Endothelial cell (in vitro differentiated cells): ENCODE measurements at regions not wholly inside any gene's neighbourhood (a gene's known extent, or its start where the extent isn't known, plus 50 kb on each side); places are given as distances from the start of the nearest gene placed in this dataset.

Experiments used
- DNase-seq: peaks from one replicate; pipeline ENCODE4 v3.0.0; 2021; ENCODE audit warnings: low spot score
- H3K27ac Mint-ChIP-seq: one replicate; pipeline ENCODE4 v1.8.0; 2021; ENCODE audit warnings: mixed read lengths, inconsistent platforms; ENCODE audit not compliant: unreplicated experiment
- H3K27me3 Mint-ChIP-seq: one replicate; pipeline ENCODE4 v1.8.0; 2021; ENCODE audit warnings: mild to moderate bottlenecking, moderate library complexity, mixed read lengths, inconsistent platforms; ENCODE audit not compliant: unreplicated experiment
- H3K36me3 Mint-ChIP-seq: one replicate; pipeline ENCODE4 v1.8.0; 2021; ENCODE audit warnings: mild to moderate bottlenecking, low read depth, mixed read lengths, inconsistent platforms; ENCODE audit not compliant: unreplicated experiment
- H3K4me1 Mint-ChIP-seq: one replicate; pipeline ENCODE4 v1.8.0; 2021; ENCODE audit warnings: mild to moderate bottlenecking, mixed read lengths, inconsistent platforms; ENCODE audit not compliant: unreplicated experiment
- H3K4me3 Mint-ChIP-seq: one replicate; pipeline ENCODE4 v1.8.0; 2021; ENCODE audit warnings: mild to moderate bottlenecking, mixed read lengths, inconsistent platforms; ENCODE audit not compliant: unreplicated experiment
- H3K9me3 Mint-ChIP-seq: one replicate; pipeline ENCODE4 v1.8.0; 2021; ENCODE audit warnings: mixed read lengths, inconsistent platforms; ENCODE audit not compliant: unreplicated experiment
- CTCF ChIP-seq: fragments of 200-600 bp; sonication (generic); IDR thresholded peaks from one replicate; pipeline ENCODE4 v1.5.0; 2021; ENCODE audit warnings: antibody characterized with exemption; ENCODE audit not compliant: unreplicated experiment

GRCh38 chr5:112634166-112634565, 103.5 kb upstream of the APC start:
- Mint-ChIP-seq H3K4me1 (no peaks in the 10 kb centered on the region), H3K4me3 (no peak overlapping the region), H3K36me3 (no peaks in the 10 kb centered on the region), H3K9me3 (no peaks in the 10 kb centered on the region), H3K27ac (no peak overlapping the region), H3K27me3 (peaks cover 2% of the 10 kb centered on the region)
- DNase-seq: no peak
- TF ChIP-seq CTCF: no peak

- no peak for TF ChIP-seq CTCF
- no peak for DNase-seq
- H3K4me1 Mint-ChIP-seq: no peaks in the 10 kb centered on the region
- no peaks in the 10 kb centered on the region for H3K36me3 Mint-ChIP-seq
- no peak overlapping the region for H3K4me3 Mint-ChIP-seq
- H3K27me3 Mint-ChIP-seq: peaks cover 2% of the 10 kb centered on the region
- no peak overlapping the region for H3K27ac Mint-ChIP-seq
- no peaks in the 10 kb centered on the region for H3K9me3 Mint-ChIP-seq
These were observed 102.9 kb upstream of the APC start for GRCh38 chr5:112634796-112635195.

DNA sequence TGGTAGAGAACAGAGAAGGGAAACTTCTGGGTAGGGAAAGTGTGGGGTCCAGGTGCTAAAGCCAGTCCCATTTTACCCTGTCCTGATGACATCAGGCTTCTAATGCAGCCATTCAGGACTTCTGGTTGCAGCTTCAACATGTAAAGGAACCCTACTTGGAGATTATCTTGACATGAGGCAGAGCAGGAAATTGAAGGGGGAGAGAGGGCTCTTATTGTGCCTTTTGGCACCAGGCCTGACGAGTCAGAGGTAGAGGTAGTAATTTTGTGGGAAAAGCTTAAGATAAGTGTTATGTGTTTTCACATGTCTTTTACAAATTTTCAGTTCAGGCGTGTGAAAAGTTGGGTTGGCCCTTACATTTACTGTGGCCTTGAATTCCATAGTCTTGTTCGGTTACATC, 102.4 kb upstream of the APC start:
- no peak for DNase-seq
- no peak overlapping the region for H3K4me3 Mint-ChIP-seq
- no peaks in the 10 kb centered on the region for H3K4me1 Mint-ChIP-seq
- no peaks in the 10 kb centered on the region for H3K27me3 Mint-ChIP-seq
- H3K9me3 Mint-ChIP-seq: no peaks in the 10 kb centered on the region
- no peak overlapping the region for H3K27ac Mint-ChIP-seq
- no peaks in the 10 kb centered on the region for H3K36me3 Mint-ChIP-seq
- TF ChIP-seq CTCF: no peak

GRCh38 chr5:112635771-112636731, 101.6 kb upstream of the APC start:
- H3K27ac Mint-ChIP-seq: no peak overlapping the region

More at GRCh38 chr5:112635771-112636731, 101.6 kb upstream of the APC start:
- no peak overlapping the region for H3K4me3 Mint-ChIP-seq
- TF ChIP-seq CTCF: no peak
- no peak for DNase-seq
- H3K36me3 Mint-ChIP-seq: no peaks in the 10 kb centered on the region
- H3K9me3 Mint-ChIP-seq: no peaks in the 10 kb centered on the region
- H3K4me1 Mint-ChIP-seq: no peaks in the 10 kb centered on the region
- no peaks in the 10 kb centered on the region for H3K27me3 Mint-ChIP-seq
